IPS-18c (cell line): ENCODE measurements at regions not wholly inside any gene's neighbourhood (a gene's known extent, or its start where the extent isn't known, plus 50 kb on each side); places are given as distances from the start of the nearest gene placed in this dataset.
A peak's percentile ranks its signal among the peaks of the same experiment; 100 is the strongest.

ENCODE experiments used
- H3K4me3 ChIP-seq: 2 replicates; pipeline ENCODE4 v1.7.0; 2013; ENCODE audit warnings: low read depth, mild to moderate bottlenecking, low read length, moderate library complexity; ENCODE audit not compliant: insufficient read depth
- H3K9me3 ChIP-seq: one replicate; pipeline ENCODE4 v1.6.1; 2013; ENCODE audit warnings: mild to moderate bottlenecking, low read length, moderate library complexity; ENCODE audit not compliant: control insufficient read depth, insufficient read depth

DNA sequence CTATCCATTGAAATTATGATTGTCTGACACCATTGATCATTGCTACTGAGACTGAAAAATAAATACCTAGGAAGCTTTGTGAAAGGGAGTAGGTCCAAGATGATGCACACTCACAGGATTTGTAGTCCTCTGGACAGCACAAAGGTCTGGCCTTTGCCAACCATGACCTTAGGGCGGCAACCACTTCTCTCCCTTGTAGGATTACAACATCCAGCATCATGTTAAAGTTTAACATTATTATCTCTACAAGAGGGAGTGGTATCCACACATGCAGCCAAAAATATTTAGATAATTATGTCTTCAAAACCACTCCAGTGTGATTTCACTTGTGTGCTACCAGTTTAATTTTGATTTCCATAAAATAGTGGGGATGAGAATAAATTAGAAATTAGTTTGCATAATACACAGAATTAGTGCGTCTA is 51.1 kb upstream of the NHSL1 start:
- H3K9me3 ChIP-seq = no peaks in the 10 kb centered on the region
- H3K4me3 ChIP-seq = no peak overlapping the region

DNA sequence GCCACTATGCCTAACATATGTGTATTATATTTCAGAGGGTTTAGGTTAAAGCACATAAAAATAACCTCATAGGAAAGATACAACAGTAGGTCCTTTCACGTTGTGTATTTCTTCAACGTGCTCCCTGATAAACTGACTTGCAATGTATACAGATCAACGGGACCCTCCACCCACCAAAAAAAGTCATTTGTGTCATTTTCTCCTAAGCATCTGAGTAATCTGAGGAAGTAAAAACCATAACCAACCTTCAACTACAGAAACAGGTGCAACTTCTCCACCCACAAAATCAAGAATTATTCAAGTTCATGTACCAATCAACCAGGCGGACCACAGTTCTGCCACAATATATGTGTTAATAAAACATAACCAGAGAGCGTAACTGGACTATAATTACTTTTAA is 54.9 kb upstream of the NHSL1 start:
- no peak overlapping the region for H3K4me3 ChIP-seq

DNA sequence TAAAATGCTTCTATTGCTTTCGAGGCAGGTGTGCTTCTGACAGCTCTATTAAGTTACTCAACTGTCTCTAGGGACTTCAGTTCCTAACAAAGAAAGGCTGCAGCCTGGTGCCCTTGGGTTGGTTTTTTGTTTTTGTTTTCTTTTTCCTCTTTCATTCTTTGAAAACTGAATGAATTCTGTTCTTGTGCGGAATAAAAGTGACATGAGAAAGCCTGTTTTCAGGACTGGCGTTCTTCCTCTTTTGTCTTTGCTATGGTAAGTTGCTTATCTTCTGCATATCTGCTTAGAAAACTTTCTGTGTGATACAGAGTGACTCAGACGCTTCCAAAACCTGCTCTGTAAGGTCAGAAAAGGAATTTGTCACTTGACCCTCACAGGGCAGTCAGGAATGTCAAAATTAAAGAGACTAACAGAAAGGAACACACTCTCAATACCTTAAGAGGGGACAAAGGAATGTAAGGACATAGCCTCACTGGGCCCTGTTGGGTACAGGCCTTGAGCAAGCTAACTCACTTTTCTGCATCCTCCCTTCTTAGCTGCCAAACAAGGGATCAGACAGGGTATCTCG is 56.2 kb upstream of the NHSL1 start:
- H3K4me3 ChIP-seq = no peak overlapping the region
- H3K9me3 ChIP-seq = no peaks in the 10 kb centered on the region

More for the DNA sequence above, 54.9 kb upstream of the NHSL1 start:
- no peaks in the 10 kb centered on the region for H3K9me3 ChIP-seq

DNA sequence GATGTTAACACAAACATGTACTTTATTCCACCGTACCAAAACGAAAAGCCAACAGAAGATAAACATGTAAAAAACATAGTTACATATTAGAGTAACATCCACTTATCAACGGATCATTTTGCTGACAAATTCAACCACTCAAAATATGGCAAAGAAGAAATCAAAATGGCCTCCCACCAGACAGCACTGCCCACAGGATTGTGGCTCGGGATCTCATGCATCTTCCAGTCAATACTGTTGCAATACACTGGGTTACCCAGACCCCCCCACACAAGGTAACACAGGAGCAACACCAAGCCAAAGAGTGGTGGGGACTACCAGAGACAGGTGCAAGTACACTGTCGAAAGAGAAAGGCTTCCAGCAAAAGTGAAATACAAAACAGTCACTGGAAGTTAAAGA is 57.9 kb upstream of the NHSL1 start:
- Histone ChIP-seq H3K4me3 (no peak overlapping the region), H3K9me3 (no peaks in the 10 kb centered on the region)

DNA sequence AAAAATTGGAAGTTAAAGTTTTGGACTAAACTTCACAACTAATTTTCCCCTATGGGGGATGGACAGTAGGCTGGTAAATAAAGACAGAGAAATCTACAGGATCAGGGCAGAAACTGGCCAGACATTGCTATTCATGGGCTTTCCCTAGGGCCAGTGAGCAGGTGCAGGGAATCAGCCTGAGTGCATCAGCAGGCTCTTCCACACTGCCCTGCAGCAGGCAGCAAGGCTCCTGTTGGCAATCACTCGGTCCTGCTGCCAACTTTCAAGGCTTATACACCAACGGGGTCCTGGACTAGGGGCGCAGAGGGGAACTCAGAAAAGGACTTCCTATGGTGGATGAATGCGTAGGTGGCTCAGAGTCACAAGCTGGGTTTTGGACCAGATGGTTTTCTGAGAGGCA is 59.8 kb upstream of the NHSL1 start:
- Histone ChIP-seq H3K4me3 (no peak overlapping the region), H3K9me3 (no peaks in the 10 kb centered on the region)

DNA sequence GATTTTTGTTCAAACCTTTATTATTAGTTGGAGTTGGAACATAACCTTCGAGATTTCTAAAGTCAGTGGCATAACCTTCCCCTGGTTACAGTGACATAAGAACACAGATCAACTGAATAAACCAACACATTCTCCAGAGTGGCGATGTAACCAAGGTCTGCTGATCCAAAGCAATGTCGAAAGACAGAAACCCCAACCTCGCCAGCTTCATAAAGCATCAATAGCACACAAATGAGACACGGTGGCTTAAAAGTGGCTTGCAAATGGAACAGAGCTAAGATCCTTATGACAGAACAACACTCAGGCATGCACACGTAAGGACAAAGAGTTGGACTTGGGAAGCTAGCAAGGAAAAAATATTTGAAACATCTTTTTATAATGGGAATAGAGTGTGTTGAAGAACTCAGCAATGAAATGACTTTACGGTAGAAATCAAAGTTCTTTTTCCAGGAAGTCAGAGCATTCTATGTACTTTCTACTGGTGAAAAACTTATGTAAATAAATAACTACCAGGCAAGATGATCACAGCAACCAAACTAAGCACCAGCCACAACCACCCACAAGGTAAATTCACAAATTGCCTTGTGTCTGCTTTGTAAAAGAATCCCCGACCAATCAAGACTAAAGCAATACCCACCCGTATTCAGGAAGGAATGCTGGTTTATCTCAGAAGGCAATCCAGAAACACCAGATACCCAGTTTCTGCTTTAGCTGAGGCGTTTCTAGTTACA is 61.0 kb upstream of the NHSL1 start:
- Histone ChIP-seq H3K9me3 (no peaks in the 10 kb centered on the region), H3K4me3 (no peak overlapping the region)

DNA sequence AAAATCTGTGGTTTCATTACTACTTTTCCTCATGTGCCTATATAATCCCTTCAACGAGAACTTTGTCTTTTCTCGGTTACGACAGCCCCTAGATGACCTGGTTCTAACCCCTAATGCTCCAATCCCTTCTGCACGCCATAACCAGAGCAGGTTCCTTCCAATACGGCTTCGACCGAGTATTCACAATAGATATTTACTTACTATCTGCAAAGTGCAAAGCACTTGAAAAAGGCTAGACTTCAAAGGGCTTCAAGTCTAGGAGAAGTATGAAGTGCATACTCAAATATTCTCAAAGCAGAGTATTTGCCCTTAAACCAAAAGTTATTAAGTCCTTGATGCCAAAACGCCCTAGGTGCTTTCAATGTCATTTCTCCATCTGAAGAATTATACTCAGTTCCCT is 63.4 kb upstream of the NHSL1 start:
- no peaks in the 10 kb centered on the region for H3K9me3 ChIP-seq
- no peak overlapping the region for H3K4me3 ChIP-seq

DNA sequence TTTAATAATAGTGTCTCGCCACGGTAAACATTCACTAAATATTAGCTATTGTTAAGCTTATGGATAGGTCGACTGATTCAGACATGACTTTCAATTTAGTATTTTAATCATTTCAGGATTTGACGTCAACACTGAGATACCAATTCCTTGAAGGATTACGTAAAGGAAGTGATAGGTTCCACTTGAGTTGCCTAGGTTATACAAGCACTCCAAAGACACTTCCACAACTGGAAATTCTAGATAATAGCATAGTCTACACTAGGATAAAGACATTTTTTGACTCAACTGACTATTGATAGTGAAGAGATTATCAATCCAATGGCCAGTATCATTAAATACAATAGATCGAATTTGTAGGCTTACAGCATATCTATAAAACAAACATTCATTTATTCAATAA is 63.9 kb upstream of the NHSL1 start:
- Histone ChIP-seq H3K9me3 (no peaks in the 10 kb centered on the region), H3K4me3 (no peak overlapping the region)

DNA sequence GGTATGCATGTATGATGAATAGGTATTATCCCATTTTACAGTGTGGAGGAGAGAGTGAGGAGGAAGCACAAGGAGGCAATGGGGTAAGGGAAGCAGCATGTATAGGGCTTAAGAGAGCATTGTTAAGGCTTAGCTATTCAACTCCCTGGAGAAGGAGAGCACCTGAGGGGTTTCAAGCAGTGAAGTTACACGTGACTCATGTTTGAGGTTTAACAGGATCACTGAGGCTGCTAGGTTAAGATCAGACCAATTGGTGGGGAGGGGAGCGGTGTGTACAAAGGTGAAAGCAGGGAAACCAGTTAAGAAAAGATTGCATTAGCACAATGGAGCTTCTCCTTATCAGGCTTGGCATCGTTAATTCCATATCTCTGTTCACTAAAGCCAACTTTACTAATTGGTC is 64.4 kb upstream of the NHSL1 start:
- no peak overlapping the region for H3K4me3 ChIP-seq
- no peaks in the 10 kb centered on the region for H3K9me3 ChIP-seq

DNA sequence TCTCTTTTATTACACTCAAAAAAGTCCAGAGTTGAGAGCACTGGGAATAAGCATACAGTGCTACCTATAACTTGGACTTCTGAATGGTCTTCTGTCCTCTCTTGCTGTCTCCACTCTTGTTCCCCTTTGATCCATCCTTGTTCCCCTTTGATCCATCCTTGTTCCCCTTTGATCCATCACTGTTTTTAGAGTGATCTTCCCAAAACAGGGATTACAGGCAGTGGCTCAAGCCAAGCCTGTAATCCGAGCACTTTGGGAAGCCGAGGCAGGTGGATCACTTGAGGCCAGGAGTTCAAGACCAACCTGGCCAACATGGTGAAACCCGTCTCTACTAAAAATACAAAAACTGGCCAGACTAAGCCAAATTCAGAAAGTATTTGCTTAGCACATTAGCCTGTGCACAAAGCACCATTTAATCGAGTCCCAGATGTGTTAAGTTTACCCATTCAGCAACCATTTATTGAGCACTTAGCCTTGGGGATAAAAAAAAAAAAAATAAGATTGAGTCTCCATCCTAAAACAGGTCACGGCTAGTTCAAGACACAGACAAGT is 65.0 kb upstream of the NHSL1 start:
- Histone ChIP-seq H3K4me3 (no peak overlapping the region), H3K9me3 (no peaks in the 10 kb centered on the region)

DNA sequence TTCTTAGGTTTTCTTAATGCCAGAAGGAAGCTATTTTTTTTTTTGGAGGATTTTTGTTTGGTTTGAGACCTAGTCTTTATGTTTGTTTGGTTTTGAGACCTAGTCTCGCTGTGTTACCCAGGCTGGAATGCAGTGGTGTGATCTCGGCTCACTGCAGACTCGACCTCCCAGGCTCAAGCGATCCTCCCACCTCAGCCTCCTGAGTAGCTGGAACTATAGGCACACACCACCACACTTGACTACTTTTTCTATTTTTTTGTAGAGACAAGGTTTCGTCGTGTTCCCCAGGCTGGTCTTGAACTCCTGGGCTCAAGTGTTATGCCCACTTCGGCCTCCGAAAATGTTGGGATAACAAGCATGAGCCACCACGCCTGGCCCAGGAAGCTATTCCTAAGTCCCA is 67.8 kb upstream of the NHSL1 start:
- no peaks in the 10 kb centered on the region for H3K9me3 ChIP-seq
- no peak overlapping the region for H3K4me3 ChIP-seq

DNA sequence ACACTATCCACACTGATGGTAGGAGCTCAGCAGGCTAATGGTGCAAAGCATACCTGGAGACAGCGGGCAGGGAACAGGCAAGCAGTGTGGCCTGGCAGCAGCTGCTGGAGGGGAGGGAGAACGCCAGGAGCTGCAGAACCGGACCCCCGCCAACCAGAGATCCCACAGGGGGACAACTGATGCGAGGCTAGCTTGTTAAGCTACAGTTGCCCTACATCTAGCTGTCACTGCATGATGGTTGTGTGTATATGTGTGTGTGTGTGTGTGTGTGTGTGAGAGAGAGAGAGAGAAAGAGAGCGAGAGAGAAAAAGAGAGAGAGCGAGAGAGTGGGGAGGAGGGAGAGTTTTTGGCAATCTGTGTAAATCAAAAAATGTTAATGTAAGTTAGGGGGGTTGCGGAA is 69.7 kb upstream of the NHSL1 start:
- Histone ChIP-seq H3K9me3 (no peaks in the 10 kb centered on the region), H3K4me3 (no peak overlapping the region)

DNA sequence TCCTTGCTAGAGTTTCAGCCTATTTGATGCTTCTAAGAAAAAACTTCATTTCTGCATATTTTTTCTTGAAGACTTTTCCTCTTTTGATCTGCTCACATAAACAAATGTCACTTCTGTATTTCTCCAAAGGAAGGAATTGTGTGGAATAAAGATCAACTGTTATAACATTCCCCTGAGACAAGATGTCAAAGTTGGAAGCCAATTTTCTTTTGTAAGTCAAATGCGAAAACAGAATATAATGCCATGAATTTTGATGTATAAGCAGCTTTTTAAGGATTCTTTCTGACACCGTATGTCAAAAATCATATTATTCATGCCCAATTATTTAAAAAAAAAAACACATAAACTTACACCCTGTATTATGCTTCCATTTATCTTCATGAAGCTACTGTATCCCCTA is 70.3 kb upstream of the NHSL1 start:
- no peaks in the 10 kb centered on the region for H3K9me3 ChIP-seq
- H3K4me3 ChIP-seq = no peak overlapping the region

DNA sequence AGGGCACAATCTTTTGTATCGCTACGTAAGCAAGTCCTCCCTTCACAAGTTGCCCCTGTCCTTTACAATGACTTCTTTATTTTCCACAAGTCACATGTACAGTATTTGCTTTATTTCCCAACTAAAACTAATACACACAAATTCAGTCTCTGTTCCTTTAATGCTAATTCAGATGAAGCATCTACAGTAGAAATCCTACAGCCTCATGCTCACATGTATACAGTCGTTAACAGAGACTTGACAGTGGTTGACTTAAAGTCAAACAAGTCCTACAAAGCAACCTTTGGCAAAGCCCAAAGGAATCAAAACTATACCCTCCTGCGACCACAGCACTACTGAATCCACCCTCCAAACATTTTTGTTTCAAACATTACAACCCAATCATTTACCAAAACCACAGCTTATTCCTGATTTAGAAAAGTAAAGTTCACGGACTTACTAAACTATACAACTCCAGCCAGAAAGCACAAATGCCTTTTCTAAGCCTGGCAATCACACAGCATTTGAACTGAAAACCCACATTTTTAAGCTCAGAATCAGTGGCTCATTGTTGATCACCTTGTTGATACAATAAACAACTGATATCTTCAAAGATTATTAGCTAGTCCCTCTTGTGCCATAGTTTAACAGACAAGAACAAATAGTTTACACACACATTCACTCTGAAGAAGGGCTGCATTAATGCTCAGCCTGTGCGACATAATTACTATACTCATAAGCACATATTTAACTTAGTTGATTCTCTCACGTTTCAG is 70.9 kb upstream of the NHSL1 start:
- peak overlapping the region; percentile 22; the same call in 1 of the 2 replicates for H3K4me3 ChIP-seq
- H3K9me3 ChIP-seq = no peaks in the 10 kb centered on the region

DNA sequence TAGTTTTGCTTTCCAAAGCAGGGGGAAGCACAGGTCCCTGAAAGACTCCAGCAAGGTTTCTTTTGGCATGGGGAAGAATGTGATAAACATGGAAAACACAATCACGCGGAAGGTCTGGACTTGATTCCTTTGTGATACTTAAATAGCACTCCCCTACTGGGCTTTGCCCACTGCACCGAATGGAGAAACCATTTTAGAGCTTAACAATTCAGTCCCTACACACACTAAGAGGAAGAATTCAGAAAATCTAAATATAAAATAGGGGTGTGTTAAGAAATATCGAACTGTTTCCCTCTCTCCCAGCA is 71.4 kb upstream of the NHSL1 start:
- H3K4me3 ChIP-seq = peak overlapping the region; percentile 22; the same call in 1 of the 2 replicates
- H3K9me3 ChIP-seq = no peaks in the 10 kb centered on the region

DNA sequence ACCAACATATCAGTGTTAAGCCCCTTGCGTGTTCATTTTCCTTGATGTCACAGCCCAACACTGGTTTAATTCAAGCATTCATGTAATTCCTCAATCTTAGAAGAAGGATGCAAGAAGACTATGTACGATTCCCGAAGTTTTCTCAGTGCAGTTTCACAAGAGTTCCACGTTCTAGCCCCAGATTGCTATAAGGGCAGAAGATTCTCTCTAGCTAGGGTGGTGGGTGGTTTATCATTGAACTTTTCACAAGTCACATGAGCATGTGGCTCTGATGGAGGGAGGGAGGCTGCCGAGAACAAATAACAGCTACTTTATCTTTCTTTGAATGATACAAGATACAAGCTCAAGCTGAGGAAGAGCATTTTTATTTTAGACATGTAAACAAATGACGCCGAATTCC is 71.9 kb upstream of the NHSL1 start:
- no peak overlapping the region for H3K4me3 ChIP-seq
- H3K9me3 ChIP-seq = no peaks in the 10 kb centered on the region

DNA sequence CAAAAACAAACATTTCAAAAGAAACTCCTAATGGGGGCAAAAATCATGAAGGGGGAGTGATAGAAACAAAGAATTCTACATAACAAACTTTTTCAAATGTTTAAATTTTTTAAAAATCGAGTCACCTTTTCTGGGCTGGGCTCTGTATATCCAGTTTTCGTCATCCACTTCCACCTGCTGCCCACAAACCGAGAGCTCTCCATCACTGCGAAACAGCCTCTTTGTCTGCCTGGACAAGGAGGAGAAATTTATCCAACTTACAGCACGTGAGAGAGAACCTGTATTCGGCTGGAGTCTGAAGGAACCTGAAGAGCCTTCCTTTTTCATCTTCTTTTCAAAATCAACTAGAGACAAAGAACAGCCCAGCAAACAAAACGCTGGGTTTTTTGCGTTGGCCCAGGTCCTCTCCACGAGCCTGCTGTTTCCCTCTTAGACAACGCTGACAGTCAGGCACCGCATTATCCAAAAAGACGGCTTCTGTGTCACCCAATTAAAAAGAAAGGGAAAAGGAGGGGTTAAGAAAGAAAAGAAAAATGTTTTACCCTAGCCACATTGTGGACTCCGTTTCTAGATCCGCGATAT is 72.4 kb upstream of the NHSL1 start:
- Histone ChIP-seq H3K4me3 (peak overlapping the region; percentile 48; the same call in 1 of the 2 replicates), H3K9me3 (no peaks in the 10 kb centered on the region)
